ENCODE measurements at regions not wholly inside any gene's neighbourhood (a gene's known extent, or its start where the extent isn't known, plus 50 kb on each side); places are given as distances from the start of the nearest gene placed in this dataset.
"Not testable (repeated sequence)": the region's sequence is repeated elsewhere in the genome, so short reads cannot be mapped to it uniquely, and the experiment has no call there.

DNA sequence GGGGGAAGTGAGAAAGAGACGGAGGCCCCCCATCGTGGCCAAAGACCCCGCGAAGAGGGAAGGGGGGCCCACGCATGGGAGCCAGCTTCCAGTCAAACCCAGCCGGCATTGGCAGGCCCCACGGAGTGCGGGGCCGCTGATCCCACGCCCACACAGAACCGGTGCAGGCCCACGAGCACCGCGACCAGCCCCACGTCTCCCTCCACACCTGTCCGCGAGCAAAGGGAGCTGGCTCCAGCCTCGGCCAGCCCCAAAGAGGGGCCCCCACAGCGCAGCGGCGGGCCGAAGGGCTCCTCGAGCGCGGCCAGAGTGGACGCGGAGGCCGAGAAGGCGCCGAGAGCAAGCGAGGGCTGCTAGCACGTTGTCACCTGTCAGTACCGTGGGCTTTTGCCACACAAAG is 125.0 kb upstream of the TWIST2 start:
- H3K27ac ChIP-seq, result no peak overlapping the region
- WGBS, result 93% methylated on average over 21 of the region's 33 CpGs
- no peak for DNase-seq (ENCODE audit: low spot score in 2 of 2)

DNA sequence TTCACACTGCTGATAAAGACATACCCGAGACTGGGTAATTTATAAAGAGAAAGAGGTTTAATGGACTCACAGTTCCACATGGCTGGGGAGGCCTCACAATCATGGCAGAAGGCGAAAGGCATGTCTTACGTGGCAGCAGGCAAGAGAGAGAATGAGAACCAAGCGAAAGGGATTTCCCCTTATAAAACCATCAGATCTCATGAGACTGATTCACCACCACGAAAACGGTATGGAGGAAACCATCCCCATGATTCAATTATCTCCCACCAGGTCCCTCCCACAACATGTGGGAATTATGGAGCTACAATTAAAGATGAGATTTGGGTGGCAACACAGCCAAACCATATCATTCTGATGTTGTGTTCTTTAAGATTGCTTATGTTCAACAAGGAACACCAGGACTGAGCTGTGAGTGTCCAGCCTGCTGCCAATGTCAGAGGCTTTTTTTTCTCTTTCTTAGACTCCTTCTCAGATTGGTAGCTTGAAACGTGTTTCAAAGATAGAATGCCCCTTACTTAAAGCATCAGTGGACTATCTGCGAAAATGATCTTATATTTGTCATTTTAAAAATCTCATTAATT is 124.1 kb upstream of the TWIST2 start:
- not testable (repeated sequence) for H3K4me3 ChIP-seq; H3K27me3 ChIP-seq; H3K36me3 ChIP-seq; H3K9me3 ChIP-seq; DNase-seq (ENCODE audit: low spot score in 2 of 2); H3K27ac ChIP-seq
- peaks cover 18% of the 10 kb centered on the region for H3K4me1 ChIP-seq
- 65% methylated on average over 8 of the region's 8 CpGs for WGBS

More for the DNA sequence above, 125.0 kb upstream of the TWIST2 start:
- H3K4me3 ChIP-seq, result no peak overlapping the region
- no peaks in the 10 kb centered on the region for H3K27me3 ChIP-seq
- no peak for TF ChIP-seq POLR2A (IDR thresholded peaks at IDR 0.05)
- no peak for TF ChIP-seq POLR2AphosphoS5 (IDR thresholded peaks at IDR 0.05)
- TF ChIP-seq EP300 (IDR thresholded peaks at IDR 0.05), result no peak
- TF ChIP-seq CTCF (IDR thresholded peaks at IDR 0.05), result no peak
- H3K4me1 ChIP-seq, result peaks cover 12% of the 10 kb centered on the region
- H3K36me3 ChIP-seq, result no peaks in the 10 kb centered on the region
- no peaks in the 10 kb centered on the region for H3K9me3 ChIP-seq

DNA sequence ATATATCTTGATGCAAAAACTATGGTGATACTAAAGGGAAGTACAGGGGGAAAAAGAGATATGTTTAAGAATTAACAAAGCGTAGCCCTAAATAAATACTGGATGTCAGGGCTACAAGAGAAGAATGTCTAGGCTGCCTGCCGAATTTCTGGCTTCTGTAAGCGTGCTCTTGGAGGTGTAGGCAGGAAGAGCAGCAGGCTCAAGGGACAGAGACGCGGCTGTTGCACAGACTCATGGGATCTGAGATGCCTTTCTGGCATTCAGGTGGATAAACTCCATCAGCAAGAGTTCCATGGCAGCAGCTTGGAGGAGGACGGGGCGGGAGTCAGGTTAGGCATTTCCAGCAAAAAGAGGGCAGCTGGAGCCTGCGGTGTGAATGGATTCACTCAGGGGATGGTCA is 123.2 kb upstream of the TWIST2 start:
- H3K36me3 ChIP-seq, result no peaks in the 10 kb centered on the region
- DNase-seq (ENCODE audit: low spot score in 2 of 2), result no peak
- 82% methylated on average over 8 of the region's 8 CpGs for WGBS
- H3K4me3 ChIP-seq, result no peak overlapping the region
- H3K27ac ChIP-seq, result peak overlapping the region; percentile 38
- no peaks in the 10 kb centered on the region for H3K27me3 ChIP-seq
- no peaks in the 10 kb centered on the region for H3K9me3 ChIP-seq
- TF ChIP-seq POLR2A (IDR thresholded peaks at IDR 0.05), result no peak
- TF ChIP-seq POLR2AphosphoS5 (IDR thresholded peaks at IDR 0.05), result no peak
- TF ChIP-seq EP300 (IDR thresholded peaks at IDR 0.05), result no peak
- TF ChIP-seq CTCF (IDR thresholded peaks at IDR 0.05), result no peak
- peaks cover 27% of the 10 kb centered on the region for H3K4me1 ChIP-seq

- H3K36me3 ChIP-seq, result no peaks in the 10 kb centered on the region
- H3K9me3 ChIP-seq, result no peaks in the 10 kb centered on the region
- H3K4me1 ChIP-seq, result peaks cover 27% of the 10 kb centered on the region
- no peaks in the 10 kb centered on the region for H3K27me3 ChIP-seq
- WGBS, result 81% methylated on average over 3 of the region's 4 CpGs
- peak overlapping the region; percentile 38 for H3K27ac ChIP-seq
- no peak overlapping the region for H3K4me3 ChIP-seq
- DNase-seq (ENCODE audit: low spot score in 2 of 2), result no peak
- TF ChIP-seq CTCF (IDR thresholded peaks at IDR 0.05) (no peak), POLR2AphosphoS5 (IDR thresholded peaks at IDR 0.05) (no peak), EP300 (IDR thresholded peaks at IDR 0.05) (no peak), POLR2A (IDR thresholded peaks at IDR 0.05) (no peak)
These were observed 122.6 kb upstream of the TWIST2 start for GRCh38 chr2:238725298-238725697.

DNA sequence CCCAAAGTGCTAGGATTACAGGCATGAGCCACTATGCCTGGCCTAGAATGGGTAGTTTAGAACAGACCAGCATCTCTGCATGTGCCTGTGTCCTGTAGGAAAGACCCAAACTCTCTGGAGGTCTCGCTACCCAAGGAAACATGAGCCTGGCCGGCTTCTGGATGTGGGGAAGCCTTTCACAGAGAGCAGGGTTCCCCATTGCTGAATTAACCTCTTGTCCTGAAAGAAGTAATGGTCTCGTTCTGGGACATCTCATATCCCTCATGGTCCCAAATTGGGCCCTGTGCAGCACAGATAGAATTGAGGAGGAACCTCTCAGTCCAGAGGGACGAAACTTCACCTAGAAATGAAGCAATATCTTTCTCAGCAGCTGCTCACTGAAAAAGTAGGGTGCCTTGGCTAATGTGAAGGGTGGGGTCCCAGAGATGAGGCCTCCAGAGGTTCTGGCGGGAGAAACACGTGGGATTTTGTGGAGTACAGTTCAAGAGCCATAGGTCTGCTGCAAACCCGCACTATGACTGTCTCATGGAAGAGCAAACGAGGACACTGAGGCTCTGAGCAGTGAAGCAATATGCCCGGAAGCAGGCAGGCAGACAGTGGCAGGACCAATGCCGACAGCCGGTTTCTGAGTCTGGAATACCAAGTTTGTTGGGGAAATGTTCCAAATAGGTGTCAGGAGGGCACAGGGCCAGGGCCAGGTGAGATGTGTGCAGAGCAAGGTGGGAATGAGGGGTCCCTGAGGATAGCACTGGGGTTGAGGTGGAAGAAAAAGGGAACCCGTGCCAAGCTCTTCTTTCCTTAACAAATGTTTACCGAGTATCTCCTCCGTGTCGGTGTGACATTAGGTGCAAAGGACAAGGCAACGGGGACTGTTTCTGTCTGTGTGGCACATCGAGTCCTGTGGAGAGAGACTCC is 121.0 kb upstream of the TWIST2 start:
- TF ChIP-seq POLR2A (IDR thresholded peaks at IDR 0.05) (peak in 1 of 2 donors; percentile 45), POLR2AphosphoS5 (IDR thresholded peaks at IDR 0.05) (no peak)
- Histone ChIP-seq H3K27me3 (no peaks in the 10 kb centered on the region), H3K27ac (peak overlapping the region; percentile 71), H3K4me3 (no peak overlapping the region), H3K4me1 (peaks cover 27% of the 10 kb centered on the region), H3K36me3 (no peaks in the 10 kb centered on the region), H3K9me3 (no peaks in the 10 kb centered on the region)
- no peak for DNase-seq (ENCODE audit: low spot score in 2 of 2)
- WGBS, result 80% methylated on average over 17 of the region's 17 CpGs

- Histone ChIP-seq H3K9me3 (no peaks in the 10 kb centered on the region), H3K4me1 (peaks cover 27% of the 10 kb centered on the region), H3K27me3 (no peaks in the 10 kb centered on the region), H3K27ac (peak overlapping the region; percentile 86), H3K36me3 (no peaks in the 10 kb centered on the region), H3K4me3 (no peak overlapping the region)
- peak in 1 of 2 donors; percentile 83 for DNase-seq (ENCODE audit: low spot score in 2 of 2)
- TF ChIP-seq EP300 (IDR thresholded peaks at IDR 0.05) (peak; percentile 96), POLR2A (IDR thresholded peaks at IDR 0.05) (no peak), POLR2AphosphoS5 (IDR thresholded peaks at IDR 0.05) (peak; percentile 29 to 83 (median 67)), CTCF (IDR thresholded peaks at IDR 0.05) (no peak)
- WGBS, result 37% methylated on average over 8 of the region's 11 CpGs
These were observed 120.1 kb upstream of the TWIST2 start for GRCh38 chr2:238727585-238728329.

Measured in suprapubic skin (tissue), 4 donors.